Heart right ventricle (tissue), 16 donors: ENCODE measurements at regions not wholly inside any gene's neighbourhood (a gene's known extent, or its start where the extent isn't known, plus 50 kb on each side); places are given as distances from the start of the nearest gene placed in this dataset.

Experiments used
- ATAC-seq, 8 donors: fragments of 200-7000 bp; cut with Tn5 transposase; one replicate each; pipeline ENCODE4 v1.9.1; 2020; ENCODE audit warnings: mild to moderate bottlenecking in 8 of 8, moderate library complexity in 8 of 8, moderate number of reproducible peaks in 1 of 8
- DNase-seq, 2 donors: peaks; one replicate each; pipeline ENCODE4 v3.0.0-alpha.2; 2020
- H3K27ac ChIP-seq, 10 donors: fragments of 200-600 bp; sonication (generic) in 2 of 10; one replicate each; pipeline versions ENCODE4 v1.5.0 to v1.8.0; 2020 to 2022; ENCODE audit warnings: mild to moderate bottlenecking in 3 of 10
- H3K27me3 ChIP-seq, 7 donors: fragments of 200-600 bp; one replicate each; pipeline ENCODE4 v1.8.0; 2021 to 2022; ENCODE audit warnings: mild to moderate bottlenecking in 2 of 7
- H3K36me3 ChIP-seq, 9 donors: fragments of 200-600 bp; sonication (generic) in 1 of 9; one replicate each; pipeline versions ENCODE4 v1.5.0 to v1.8.0; 2020 to 2022; ENCODE audit warnings: mild to moderate bottlenecking in 2 of 9
- H3K4me1 ChIP-seq, 9 donors: fragments of 200-600 bp; sonication (generic) in 1 of 9; one replicate each; pipeline versions ENCODE4 v1.5.0 to v1.8.0; 2020 to 2022; ENCODE audit warnings: mild to moderate bottlenecking in 4 of 9
- H3K4me3 ChIP-seq, 10 donors: fragments of 200-600 bp; sonication (generic) in 2 of 10; one replicate each; pipeline versions ENCODE4 v1.5.0 to v1.8.0; 2020 to 2022; ENCODE audit warnings: mild to moderate bottlenecking in 7 of 10, moderate library complexity in 2 of 10
- H3K9me3 ChIP-seq, 11 donors: fragments of 200-600 bp in 10 of 11; sonication (generic) in 2 of 11; one replicate each; pipeline versions ENCODE4 v1.5.0 to v1.8.0; 2013 to 2022; ENCODE audit warnings: mild to moderate bottlenecking in 2 of 11, control low read depth in 1 of 11, moderate library complexity in 1 of 11
- CTCF ChIP-seq, 9 donors: fragments of 200-600 bp; sonication (generic) in 2 of 9; IDR thresholded peaks; one replicate each; pipeline versions ENCODE4 v1.5.0 to v1.8.0; 2021 to 2022; ENCODE audit warnings: antibody characterized with exemption in 9 of 9, mild to moderate bottlenecking in 5 of 9, moderate library complexity in 1 of 9
- WGBS, 2 donors: extraction: QIAGEN DNeasy Blood & Tissue Kit; methylation state at CpG; one replicate each; pipeline ENCODE4 v1.1.7; 2013; ENCODE audit warnings: inconsistent platforms in 1 of 2; 5-methylcytosine and 5-hydroxymethylcytosine counted together
- intact Hi-C, 10 donors: fragments of 100-400 bp; cut with DNase I; formaldehyde crosslinking; loops; one replicate each; pipeline versions ENCODE4 v1.11.1 to v1.14.2; 2022
- donor health status: Arrhythmogenic right ventricular cardiomyopathy.
- donor health status: ischemic (EF 13 %, LVEDD 7.1; RV severe dilation, severe dysfunction).
- donor health status: healthy with polysubstance abuse.
- donor health status: DM: no; HTN: yes; CAD: no.
- donor health status: DM: no; HTN: no; CAD: no.
- donor health status: ischemic (EF 25% LVEDD 6.9; RV normal size, moderate dysfunction).
- donor health status: ischemic (EF 25% LVEDD 5.7; RV mildly dilated, moderate dysfunction).
- donor health status: healthy.
- donor health status: DM: yes; HTN: yes; CAD: no.
- donor health status: Ischemic cardiomyopathy.
- donor health status: ischemic (EF 35%, LVEDD 5.7; RV mildly dilated, moderate dysfunction).
- donor health status: nonischemic (EF 11% LVEDD 7.7; RV severe dilation, severe dysfunction).
- donor health status: DM: yes; HTN: yes; CAD: no.
- donor health status: PGD.
- donor health status: ischemic (EF 29% LVEDD 5.4; RV normal size, mild dysfunction).
- donor health status: nonischemic (EF 23%, LVEDD 6.1; RV moderate dilation, normal function).

- no peak for ATAC-seq
Measured at GRCh38 chr5:89359046-89359445, 476.1 kb upstream of the MEF2C start.

GRCh38 chr5:89353837-89354551 is 471.0 kb upstream of the MEF2C start:
- Histone ChIP-seq H3K9me3 (no peaks in the 10 kb centered on the region), H3K27me3 (no peaks in the 10 kb centered on the region), H3K4me1 (no peaks in the 10 kb centered on the region), H3K27ac (no peak overlapping the region), H3K36me3 (no peaks in the 10 kb centered on the region), H3K4me3 (no peak overlapping the region)
- ATAC-seq (no peak), DNase-seq (no peak)
- intact Hi-C loops, result loop anchor here in 1 of 10 donors (5.0 kb wide), 1 partner anchor 207 kb away; no protein-coding TSS in a partner anchor
- no peak for TF ChIP-seq CTCF (IDR thresholded peaks at IDR 0.05)
- 37 to 41% methylated on average over 1 of the region's 1 CpG for WGBS, 2 donors

More at GRCh38 chr5:89359046-89359445, 476.1 kb upstream of the MEF2C start:
- H3K4me1 ChIP-seq, result no peaks in the 10 kb centered on the region
- 88 to 89% methylated on average over 3 of the region's 3 CpGs for WGBS, 2 donors
- H3K27me3 ChIP-seq, result no peaks in the 10 kb centered on the region
- H3K9me3 ChIP-seq, result no peaks in the 10 kb centered on the region
- no peak for TF ChIP-seq CTCF (IDR thresholded peaks at IDR 0.05)
- H3K4me3 ChIP-seq, result no peak overlapping the region
- intact Hi-C loops, result no loop called here
- no peaks in the 10 kb centered on the region for H3K36me3 ChIP-seq
- DNase-seq, result no peak
- no peak overlapping the region for H3K27ac ChIP-seq

DNA sequence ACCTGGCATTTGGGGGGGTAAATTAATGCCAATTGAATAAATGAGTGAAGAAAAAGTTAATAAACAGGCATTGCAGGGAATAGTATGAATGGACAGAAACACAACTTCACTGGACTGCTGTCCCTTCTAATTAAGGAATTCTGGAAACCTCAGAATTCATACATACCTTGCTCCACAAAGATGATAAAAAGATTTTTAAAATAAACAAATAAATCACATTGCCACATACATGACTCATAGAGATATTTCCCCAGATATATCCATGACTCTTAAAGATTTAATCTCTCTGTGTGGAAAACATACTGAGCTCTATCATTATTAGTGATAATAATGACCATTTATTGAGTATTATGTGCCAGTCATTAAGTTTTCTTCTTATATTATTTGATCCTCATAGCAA is 469.0 kb upstream of the MEF2C start:
- Histone ChIP-seq H3K36me3 (no peaks in the 10 kb centered on the region), H3K9me3 (no peaks in the 10 kb centered on the region), H3K4me3 (no peak overlapping the region), H3K27ac (no peak overlapping the region), H3K27me3 (no peaks in the 10 kb centered on the region), H3K4me1 (no peaks in the 10 kb centered on the region)
- no peak for DNase-seq
- intact Hi-C loops, result loop anchor here in 1 of 10 donors (5.0 kb wide), 1 partner anchor 205 kb away; no protein-coding TSS in a partner anchor
- no peak for ATAC-seq
- no peak for TF ChIP-seq CTCF (IDR thresholded peaks at IDR 0.05)

DNA sequence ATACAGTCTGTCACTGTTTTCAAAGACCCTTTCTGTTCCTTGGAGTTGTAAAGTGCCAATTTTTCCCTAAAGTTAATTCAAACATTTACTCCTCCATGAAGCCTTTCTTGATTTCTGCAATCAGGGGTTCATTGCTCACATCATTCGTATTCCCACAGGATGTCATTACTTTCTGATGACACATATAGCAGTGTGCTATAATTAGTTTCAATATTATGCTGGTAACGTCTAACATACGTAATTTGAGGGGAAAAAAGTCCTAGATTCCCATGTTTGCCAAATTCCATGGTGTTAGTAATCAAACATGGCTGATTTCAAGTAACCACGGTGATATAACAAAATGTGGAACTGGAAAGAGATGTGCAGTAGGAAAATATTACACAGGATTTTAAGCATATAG is 468.2 kb upstream of the MEF2C start:
- no peak for DNase-seq
- WGBS, 2 donors, result 69 to 72% methylated on average over 4 of the region's 4 CpGs
- H3K27ac ChIP-seq, result no peak overlapping the region
- ATAC-seq, result no peak
- no peaks in the 10 kb centered on the region for H3K36me3 ChIP-seq
- no peak for TF ChIP-seq CTCF (IDR thresholded peaks at IDR 0.05)
- peaks cover 0 to under 1% (median 0%) of the 10 kb centered on the region in 11 donors for H3K9me3 ChIP-seq
- H3K27me3 ChIP-seq, result no peaks in the 10 kb centered on the region
- intact Hi-C loops, result loop anchor here in 1 of 10 donors (5.0 kb wide), 1 partner anchor 204 kb away; no protein-coding TSS in a partner anchor
- H3K4me3 ChIP-seq, result no peak overlapping the region
- no peaks in the 10 kb centered on the region for H3K4me1 ChIP-seq
